Endothelial cell of umbilical vein (primary cell): ENCODE measurements at regions not wholly inside any gene's neighbourhood (a gene's known extent, or its start where the extent isn't known, plus 50 kb on each side); places are given as distances from the start of the nearest gene placed in this dataset.

Source experiments
- BruUV-seq: library from RNA; stranded (reverse); fragments of 400-500 nt; replicated peaks from 2 replicates; lab custom pipeline; 2021; lab: Mats Ljungman, UMichigan
- CTCF ChIA-PET: fragments of 300-600, 350-600 bp; sonication (Branson Sonifier 250); formaldehyde crosslinking; loops from one replicate; lab custom pipeline; 2021; ENCODE audit warnings: antibody characterized with exemption, inconsistent platforms; lab: Charles Lee
- POLR2A ChIA-PET: fragments of 300-600, 350-600 bp; sonication (Branson Sonifier 250); formaldehyde crosslinking; loops from one replicate; lab custom pipeline; 2021; ENCODE audit warnings: antibody characterized with exemption, inconsistent platforms; lab: Charles Lee
- DNase-seq: peaks from one replicate; pipeline ENCODE4 v3.0.0-alpha.2; 2011; ENCODE audit warnings: low read depth, low spot score
- FAIRE-seq: peaks from 2 replicates; lab custom pipeline; 2011; peaks lifted over from hg19 to GRCh38; lab: Jason Lieb, UNC
- H2AFZ ChIP-seq: 2 replicates; pipeline ENCODE4 v1.6.0; 2012; ENCODE audit warnings: low read depth, low read length, control low read depth, inconsistent platforms
- H3K27ac ChIP-seq: 2 replicates; pipeline ENCODE4 v1.5.1; 2011; ENCODE audit warnings: low read depth, mild to moderate bottlenecking, control low read depth, low read length, moderate library complexity; ENCODE audit not compliant: insufficient read depth
- H3K27me3 ChIP-seq, 2 experiments: 2 replicates each; pipeline versions ENCODE4 v1.6.0 to v1.6.1; 2011; ENCODE audit warnings: low read length in 2 of 2, mixed read lengths in 1 of 2; ENCODE audit not compliant: control insufficient read depth in 2 of 2, insufficient read depth in 2 of 2
- H3K36me3 ChIP-seq, 2 experiments: 2 replicates in 1 of 2; 3 replicates in 1 of 2; pipeline ENCODE4 v1.5.1; 2011; ENCODE audit warnings: low read length in 2 of 2, mild to moderate bottlenecking in 1 of 2, moderate library complexity in 1 of 2; ENCODE audit not compliant: control insufficient read depth in 2 of 2, insufficient read depth in 2 of 2; ENCODE audit errors: extremely low read depth in 1 of 2
- H3K4me1 ChIP-seq: 3 replicates; pipeline ENCODE4 v1.5.1; 2011; ENCODE audit warnings: mild to moderate bottlenecking, low read length; ENCODE audit not compliant: control insufficient read depth, insufficient read depth; ENCODE audit errors: extremely low read depth
- H3K4me2 ChIP-seq: 2 replicates; pipeline ENCODE4 v1.6.1; 2011; ENCODE audit warnings: low read length, control low read depth, mixed read lengths; ENCODE audit not compliant: insufficient read depth
- H3K4me3 ChIP-seq, 3 experiments: fragments of 200-600 bp in 1 of 3; sonication (generic), shearing (Covaris generic) in 1 of 3; replicated peaks in 1 of 3; 2 replicates each; pipeline ENCODE4 v1.5.1; 2011 to 2016; ENCODE audit warnings: control low read depth in 3 of 3, low read length in 3 of 3, mild to moderate bottlenecking in 2 of 3, inconsistent platforms in 1 of 3, low read depth in 1 of 3, moderate library complexity in 1 of 3; ENCODE audit not compliant: insufficient read depth in 1 of 3
- H3K79me2 ChIP-seq: 2 replicates; pipeline ENCODE4 v1.6.0; 2012; ENCODE audit warnings: low read length, inconsistent platforms; ENCODE audit not compliant: control insufficient read depth, insufficient read depth
- H3K9ac ChIP-seq: replicated peaks from 2 replicates; pipeline ENCODE3; 2011; ENCODE audit warnings: low read length, control low read depth; ENCODE audit not compliant: insufficient read depth; ENCODE audit errors: extremely low read depth
- H3K9me1 ChIP-seq: replicated peaks from 3 replicates; pipeline ENCODE4 v1.6.0; 2011; ENCODE audit warnings: mild to moderate bottlenecking, low read length; ENCODE audit not compliant: control insufficient read depth, insufficient read depth; ENCODE audit errors: extremely low read depth
- H3K9me3 ChIP-seq: replicated peaks from 2 replicates; pipeline ENCODE4 v1.5.1; 2012; ENCODE audit warnings: low read length, inconsistent platforms; ENCODE audit not compliant: control insufficient read depth, insufficient read depth
- H4K20me1 ChIP-seq: replicated peaks from 2 replicates; pipeline ENCODE3; 2011; ENCODE audit warnings: mild to moderate bottlenecking, low read length; ENCODE audit not compliant: control insufficient read depth, insufficient read depth; ENCODE audit errors: extremely low read depth
- EZH2 ChIP-seq: IDR thresholded peaks from 2 replicates; pipeline ENCODE4 v1.6.1; 2012; ENCODE audit warnings: borderline replicate concordance, low read depth, mild to moderate bottlenecking, moderate library complexity, low read length, inconsistent platforms; ENCODE audit not compliant: severe bottlenecking
- FOS ChIP-seq: IDR thresholded peaks from 2 replicates; pipeline ENCODE4 v1.6.1; 2011; ENCODE audit warnings: mild to moderate bottlenecking, low read length, moderate library complexity, borderline replicate concordance; ENCODE audit not compliant: insufficient read depth
- GATA2 ChIP-seq: IDR thresholded peaks from 2 replicates; pipeline ENCODE4 v1.7.0; 2011; ENCODE audit warnings: low read depth, mild to moderate bottlenecking, moderate library complexity, mixed read lengths, low read length; ENCODE audit not compliant: insufficient read length, insufficient read depth
- JUN ChIP-seq: IDR thresholded peaks from 2 replicates; pipeline ENCODE4 v1.6.1; 2011; ENCODE audit warnings: borderline replicate concordance, low read depth; ENCODE audit not compliant: insufficient read length, insufficient read depth
- MYC ChIP-seq: IDR thresholded peaks from one replicate; pipeline ENCODE4 v1.6.1; 2011; ENCODE audit warnings: mild to moderate bottlenecking, low read depth, low read length
- POLR2A ChIP-seq: IDR thresholded peaks from 2 replicates; pipeline ENCODE4 v1.6.1; 2012; ENCODE audit warnings: low read depth, mild to moderate bottlenecking, control low read depth, low read length
- POLR2AphosphoS5 ChIP-seq: IDR thresholded peaks from 2 replicates; pipeline ENCODE4 v1.6.1; 2012; ENCODE audit warnings: low read depth, mild to moderate bottlenecking, control low read depth, low read length, moderate library complexity; ENCODE audit not compliant: insufficient read depth
- dilution Hi-C: fragments of 300-500 bp; cut with MboI; formaldehyde crosslinking; loops from one replicate; pipeline ENCODE4 v1.15.0; 2019; ENCODE audit warnings: low sequenced_read_pairs; ENCODE audit not compliant: extremely low pct_ligation_motif_present
- intact Hi-C: fragments of 100-400 bp; cut with micrococcal nuclease; formaldehyde crosslinking; loops from one replicate; pipeline ENCODE4 v1.10.0; 2022
- TF ChIP-seq, protein P1 (sequence below), 2 donors: IDR thresholded peaks; 1 replicate in 1 of 2; 2 replicates in 1 of 2; pipeline ENCODE4 v1.5.1; 2011; ENCODE audit warnings: low read length in 2 of 2, mild to moderate bottlenecking in 2 of 2, moderate library complexity in 2 of 2, control low read depth in 1 of 2, inconsistent platforms in 1 of 2, low read depth in 1 of 2; ENCODE audit not compliant: insufficient read depth in 1 of 2; ENCODE audit errors: extremely low read depth in 1 of 2
- TF ChIP-seq, protein P2 (sequence below): IDR thresholded peaks from 2 replicates; pipeline ENCODE4 v1.6.1; 2011; ENCODE audit not compliant: insufficient read depth, insufficient read length

DNA sequence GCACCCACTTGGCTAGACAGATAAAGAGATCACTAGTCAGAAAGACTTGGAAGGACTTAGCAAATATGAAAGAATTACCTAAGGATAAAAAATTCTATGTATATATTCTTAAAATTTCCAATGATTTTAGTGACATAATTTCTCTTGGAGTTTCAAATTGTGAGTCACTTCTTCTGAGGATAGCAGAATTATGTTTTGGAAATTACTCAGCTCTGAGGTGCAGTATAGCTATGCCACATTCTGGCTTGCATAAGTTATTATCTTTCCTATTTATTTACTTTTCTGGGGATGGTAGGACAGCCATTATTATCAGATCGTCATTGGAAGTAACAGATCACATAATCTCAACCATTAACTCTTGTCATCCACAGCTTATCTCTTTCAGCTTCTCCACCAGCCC lies 853.5 kb downstream of the TRIML1 start:
- ChIA-PET POLR2A (no interaction called here), CTCF (no interaction called here)
- Histone ChIP-seq H4K20me1 (no peaks in the 10 kb centered on the region), H3K4me2 (no peak overlapping the region), H3K36me3 (no peaks in the 10 kb centered on the region), H2AFZ (no peak overlapping the region), H3K4me1 (no peaks in the 10 kb centered on the region), H3K27me3 (no peaks in the 10 kb centered on the region), H3K4me3 (no peak overlapping the region), H3K9me1 (no peaks in the 10 kb centered on the region), H3K9me3 (peaks cover 3% of the 10 kb centered on the region), H3K9ac (no peak overlapping the region), H3K79me2 (no peaks in the 10 kb centered on the region), H3K27ac (no peak overlapping the region)
- dilution Hi-C loops = no loop called here
- intact Hi-C loops = no loop called here
- TF ChIP-seq POLR2AphosphoS5 (no peak), GATA2 (no peak), POLR2A (no peak), EZH2 (no peak), MYC (no peak), JUN (no peak), FOS (no peak)
- TF ChIP-seq, protein P1, sequence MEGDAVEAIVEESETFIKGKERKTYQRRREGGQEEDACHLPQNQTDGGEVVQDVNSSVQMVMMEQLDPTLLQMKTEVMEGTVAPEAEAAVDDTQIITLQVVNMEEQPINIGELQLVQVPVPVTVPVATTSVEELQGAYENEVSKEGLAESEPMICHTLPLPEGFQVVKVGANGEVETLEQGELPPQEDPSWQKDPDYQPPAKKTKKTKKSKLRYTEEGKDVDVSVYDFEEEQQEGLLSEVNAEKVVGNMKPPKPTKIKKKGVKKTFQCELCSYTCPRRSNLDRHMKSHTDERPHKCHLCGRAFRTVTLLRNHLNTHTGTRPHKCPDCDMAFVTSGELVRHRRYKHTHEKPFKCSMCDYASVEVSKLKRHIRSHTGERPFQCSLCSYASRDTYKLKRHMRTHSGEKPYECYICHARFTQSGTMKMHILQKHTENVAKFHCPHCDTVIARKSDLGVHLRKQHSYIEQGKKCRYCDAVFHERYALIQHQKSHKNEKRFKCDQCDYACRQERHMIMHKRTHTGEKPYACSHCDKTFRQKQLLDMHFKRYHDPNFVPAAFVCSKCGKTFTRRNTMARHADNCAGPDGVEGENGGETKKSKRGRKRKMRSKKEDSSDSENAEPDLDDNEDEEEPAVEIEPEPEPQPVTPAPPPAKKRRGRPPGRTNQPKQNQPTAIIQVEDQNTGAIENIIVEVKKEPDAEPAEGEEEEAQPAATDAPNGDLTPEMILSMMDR (IDR thresholded peaks at IDR 0.05; ENCODE audit: extremely low read depth in 1 of 2, insufficient read depth in 1 of 2, low read depth in 1 of 2, low read length in 2 of 2) = no peak
- TF ChIP-seq, protein P2, sequence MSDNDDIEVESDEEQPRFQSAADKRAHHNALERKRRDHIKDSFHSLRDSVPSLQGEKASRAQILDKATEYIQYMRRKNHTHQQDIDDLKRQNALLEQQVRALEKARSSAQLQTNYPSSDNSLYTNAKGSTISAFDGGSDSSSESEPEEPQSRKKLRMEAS = no peak
- no TSS peak for BruUV-seq
- DNase-seq = no peak
- no peak for FAIRE-seq
